Panc1 (cell line): ENCODE measurements at regions not wholly inside any gene's neighbourhood (a gene's known extent, or its start where the extent isn't known, plus 50 kb on each side); places are given as distances from the start of the nearest gene placed in this dataset.

Source experiments
- POLR2AphosphoS5 ChIP-seq: IDR thresholded peaks from 2 replicates; pipeline ENCODE4 v1.6.1; 2012; ENCODE audit warnings: mild to moderate bottlenecking, low read depth, low read length, moderate library complexity
- SIN3A ChIP-seq: IDR thresholded peaks from 2 replicates; pipeline ENCODE4 v1.6.1; 2012; ENCODE audit warnings: low read depth, mild to moderate bottlenecking, low read length, moderate library complexity, borderline replicate concordance; ENCODE audit not compliant: insufficient read depth
- TF ChIP-seq, protein P1 (sequence below): fragments of 450-650 bp; IDR thresholded peaks from 2 replicates; pipeline ENCODE4 v1.5.1; 2017; ENCODE audit warnings: mild to moderate bottlenecking
- TF ChIP-seq, protein P2 (sequence below), 2 experiments: IDR thresholded peaks; 2 replicates each; pipeline ENCODE4 v1.6.1; 2011 to 2012; ENCODE audit warnings: low read depth in 2 of 2, control low read depth in 1 of 2, low read length in 1 of 2, mild to moderate bottlenecking in 1 of 2, moderate library complexity in 1 of 2; ENCODE audit not compliant: insufficient read depth in 1 of 2

DNA sequence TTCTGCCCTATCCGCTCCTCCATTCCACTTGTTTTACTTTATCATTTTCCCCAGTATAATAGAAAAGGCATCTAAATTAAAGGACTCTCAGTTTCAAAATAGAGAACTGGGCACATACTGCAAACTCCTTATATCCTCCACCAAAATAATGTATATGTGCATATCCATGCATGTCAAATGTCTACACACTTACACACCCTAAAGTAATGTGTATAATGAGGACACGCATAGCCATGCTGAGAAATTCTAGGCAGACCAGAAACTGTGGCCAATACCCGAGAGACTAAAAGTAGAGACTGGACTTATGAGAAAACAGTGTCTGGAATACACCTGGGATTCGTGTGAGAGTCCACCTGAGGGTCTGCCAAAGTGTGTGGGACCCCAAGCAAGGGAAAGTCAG lies 183.5 kb downstream of the CWF19L2 start:
- TF ChIP-seq SIN3A = no peak
- TF ChIP-seq, protein P1, sequence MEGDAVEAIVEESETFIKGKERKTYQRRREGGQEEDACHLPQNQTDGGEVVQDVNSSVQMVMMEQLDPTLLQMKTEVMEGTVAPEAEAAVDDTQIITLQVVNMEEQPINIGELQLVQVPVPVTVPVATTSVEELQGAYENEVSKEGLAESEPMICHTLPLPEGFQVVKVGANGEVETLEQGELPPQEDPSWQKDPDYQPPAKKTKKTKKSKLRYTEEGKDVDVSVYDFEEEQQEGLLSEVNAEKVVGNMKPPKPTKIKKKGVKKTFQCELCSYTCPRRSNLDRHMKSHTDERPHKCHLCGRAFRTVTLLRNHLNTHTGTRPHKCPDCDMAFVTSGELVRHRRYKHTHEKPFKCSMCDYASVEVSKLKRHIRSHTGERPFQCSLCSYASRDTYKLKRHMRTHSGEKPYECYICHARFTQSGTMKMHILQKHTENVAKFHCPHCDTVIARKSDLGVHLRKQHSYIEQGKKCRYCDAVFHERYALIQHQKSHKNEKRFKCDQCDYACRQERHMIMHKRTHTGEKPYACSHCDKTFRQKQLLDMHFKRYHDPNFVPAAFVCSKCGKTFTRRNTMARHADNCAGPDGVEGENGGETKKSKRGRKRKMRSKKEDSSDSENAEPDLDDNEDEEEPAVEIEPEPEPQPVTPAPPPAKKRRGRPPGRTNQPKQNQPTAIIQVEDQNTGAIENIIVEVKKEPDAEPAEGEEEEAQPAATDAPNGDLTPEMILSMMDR = no peak
- no peak for TF ChIP-seq POLR2AphosphoS5
- TF ChIP-seq, protein P2, sequence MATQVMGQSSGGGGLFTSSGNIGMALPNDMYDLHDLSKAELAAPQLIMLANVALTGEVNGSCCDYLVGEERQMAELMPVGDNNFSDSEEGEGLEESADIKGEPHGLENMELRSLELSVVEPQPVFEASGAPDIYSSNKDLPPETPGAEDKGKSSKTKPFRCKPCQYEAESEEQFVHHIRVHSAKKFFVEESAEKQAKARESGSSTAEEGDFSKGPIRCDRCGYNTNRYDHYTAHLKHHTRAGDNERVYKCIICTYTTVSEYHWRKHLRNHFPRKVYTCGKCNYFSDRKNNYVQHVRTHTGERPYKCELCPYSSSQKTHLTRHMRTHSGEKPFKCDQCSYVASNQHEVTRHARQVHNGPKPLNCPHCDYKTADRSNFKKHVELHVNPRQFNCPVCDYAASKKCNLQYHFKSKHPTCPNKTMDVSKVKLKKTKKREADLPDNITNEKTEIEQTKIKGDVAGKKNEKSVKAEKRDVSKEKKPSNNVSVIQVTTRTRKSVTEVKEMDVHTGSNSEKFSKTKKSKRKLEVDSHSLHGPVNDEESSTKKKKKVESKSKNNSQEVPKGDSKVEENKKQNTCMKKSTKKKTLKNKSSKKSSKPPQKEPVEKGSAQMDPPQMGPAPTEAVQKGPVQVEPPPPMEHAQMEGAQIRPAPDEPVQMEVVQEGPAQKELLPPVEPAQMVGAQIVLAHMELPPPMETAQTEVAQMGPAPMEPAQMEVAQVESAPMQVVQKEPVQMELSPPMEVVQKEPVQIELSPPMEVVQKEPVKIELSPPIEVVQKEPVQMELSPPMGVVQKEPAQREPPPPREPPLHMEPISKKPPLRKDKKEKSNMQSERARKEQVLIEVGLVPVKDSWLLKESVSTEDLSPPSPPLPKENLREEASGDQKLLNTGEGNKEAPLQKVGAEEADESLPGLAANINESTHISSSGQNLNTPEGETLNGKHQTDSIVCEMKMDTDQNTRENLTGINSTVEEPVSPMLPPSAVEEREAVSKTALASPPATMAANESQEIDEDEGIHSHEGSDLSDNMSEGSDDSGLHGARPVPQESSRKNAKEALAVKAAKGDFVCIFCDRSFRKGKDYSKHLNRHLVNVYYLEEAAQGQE (IDR thresholded peaks at IDR 0.05; ENCODE audit: insufficient read depth in 1 of 2, low read depth in 2 of 2, low read length in 1 of 2) = no peak
